ENCODE measurements at regions not wholly inside any gene's neighbourhood (a gene's known extent, or its start where the extent isn't known, plus 50 kb on each side); places are given as distances from the start of the nearest gene placed in this dataset.

GRCh38 chr18:45402485-45403056 is 212.7 kb upstream of the SLC14A2 start:
- no peaks in the 10 kb centered on the region for H3K27me3 ChIP-seq
- H3K27ac ChIP-seq: no peak overlapping the region
- intact Hi-C loops (cut with DNase I): no loop called here
- DNase-seq (no peak), ATAC-seq (peak; percentile 17)
- no peaks in the 10 kb centered on the region for H3K9me3 ChIP-seq
- no peaks in the 10 kb centered on the region for H3K4me1 ChIP-seq
- TF ChIP-seq CTCF (IDR thresholded peaks at IDR 0.05): no peak
- H3K36me3 ChIP-seq: no peaks in the 10 kb centered on the region
- no peak overlapping the region for H3K4me3 ChIP-seq

GRCh38 chr18:45403341-45404049 is 211.8 kb upstream of the SLC14A2 start:
- no peak overlapping the region for H3K4me3 ChIP-seq
- H3K4me1 ChIP-seq: no peaks in the 10 kb centered on the region

GRCh38 chr18:45408218-45408617 is 207.1 kb upstream of the SLC14A2 start:
- H3K9me3 ChIP-seq: no peaks in the 10 kb centered on the region
- no peak overlapping the region for H3K27ac ChIP-seq
- TF ChIP-seq CTCF (IDR thresholded peaks at IDR 0.05): no peak
- H3K27me3 ChIP-seq: no peaks in the 10 kb centered on the region
- H3K36me3 ChIP-seq: no peaks in the 10 kb centered on the region
- no peaks in the 10 kb centered on the region for H3K4me1 ChIP-seq
- no peak for DNase-seq
- peak; percentile 59 for ATAC-seq
- H3K4me3 ChIP-seq: no peak overlapping the region
- intact Hi-C loops (cut with DNase I): no loop called here

More at GRCh38 chr18:45403341-45404049, 211.8 kb upstream of the SLC14A2 start:
- H3K9me3 ChIP-seq: no peaks in the 10 kb centered on the region
- no peaks in the 10 kb centered on the region for H3K27me3 ChIP-seq
- H3K36me3 ChIP-seq: no peaks in the 10 kb centered on the region
- no peak overlapping the region for H3K27ac ChIP-seq
- DNase-seq (no peak), ATAC-seq (no peak)
- TF ChIP-seq CTCF (IDR thresholded peaks at IDR 0.05): no peak
- intact Hi-C loops (cut with DNase I): no loop called here

- Histone ChIP-seq H3K27ac (no peak overlapping the region), H3K4me3 (no peak overlapping the region), H3K9me3 (no peaks in the 10 kb centered on the region), H3K27me3 (no peaks in the 10 kb centered on the region), H3K4me1 (no peaks in the 10 kb centered on the region), H3K36me3 (no peaks in the 10 kb centered on the region)
- intact Hi-C loops (cut with DNase I): no loop called here
- no peak for TF ChIP-seq CTCF (IDR thresholded peaks at IDR 0.05)
- ATAC-seq (no peak), DNase-seq (no peak)
Measured at GRCh38 chr18:45409971-45410370, 205.3 kb upstream of the SLC14A2 start.

- Histone ChIP-seq H3K27me3 (no peaks in the 10 kb centered on the region), H3K27ac (no peak overlapping the region), H3K4me1 (no peaks in the 10 kb centered on the region), H3K36me3 (no peaks in the 10 kb centered on the region), H3K9me3 (no peaks in the 10 kb centered on the region), H3K4me3 (no peak overlapping the region)
- DNase-seq (no peak), ATAC-seq (no peak)
- intact Hi-C loops (cut with DNase I): no loop called here
- TF ChIP-seq CTCF (IDR thresholded peaks at IDR 0.05): no peak
Measured at GRCh38 chr18:45412577-45412976, 202.7 kb upstream of the SLC14A2 start.
